C4-2B (cell line): ENCODE measurements at regions not wholly inside any gene's neighbourhood (a gene's known extent, or its start where the extent isn't known, plus 50 kb on each side); places are given as distances from the start of the nearest gene placed in this dataset.

ENCODE experiments used
- CTCF ChIP-seq: fragments of 450-650 bp; conservative IDR thresholded peaks from 2 replicates; pipeline ENCODE4 v1.5.1; 2017; ENCODE audit warnings: mild to moderate bottlenecking
- ZFX ChIP-seq: fragments of 450-650 bp; IDR thresholded peaks from 2 replicates; pipeline ENCODE4 v1.6.1; 2017

DNA sequence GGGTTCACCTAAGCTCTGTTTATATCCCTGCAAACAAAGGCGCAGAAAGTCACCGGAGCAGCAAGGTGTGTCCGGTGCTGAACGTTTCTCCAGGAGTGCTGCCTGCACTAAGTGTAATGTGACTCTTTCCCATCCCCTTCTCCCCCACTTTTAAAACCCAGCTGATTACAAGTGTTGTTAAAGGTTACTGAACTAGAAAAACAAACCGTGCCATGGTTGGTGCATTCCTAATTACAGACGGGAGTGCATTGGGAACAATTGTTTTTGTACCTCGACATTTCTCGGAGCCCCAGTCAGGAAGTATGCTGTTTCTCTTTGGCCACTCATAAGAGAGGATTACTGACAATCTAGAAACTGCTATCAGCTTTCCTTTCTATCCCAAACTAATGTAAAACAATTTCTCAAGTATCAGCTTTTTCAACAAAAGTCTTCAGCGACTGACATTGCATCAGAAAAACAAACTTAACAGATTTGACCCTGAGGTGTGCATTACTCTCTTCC is 441.0 kb upstream of the SALL1 start:
- TF ChIP-seq CTCF (no peak), ZFX (no peak)
